IPS DF 6.9 (cell line): ENCODE measurements at regions not wholly inside any gene's neighbourhood (a gene's known extent, or its start where the extent isn't known, plus 50 kb on each side); places are given as distances from the start of the nearest gene placed in this dataset.

Source experiments
- DNase-seq: peaks from one replicate; pipeline ENCODE4 v3.0.0-alpha.2; 2013; ENCODE audit warnings: low read depth, low spot score
- H3K27ac ChIP-seq: one replicate; pipeline ENCODE4 v1.5.1; 2013; ENCODE audit warnings: low read length, control low read depth
- H3K27me3 ChIP-seq: 2 replicates; pipeline ENCODE4 v1.6.1; 2013; ENCODE audit warnings: mild to moderate bottlenecking, low read length; ENCODE audit not compliant: control insufficient read depth, insufficient read depth
- H3K36me3 ChIP-seq: 2 replicates; pipeline ENCODE4 v1.6.1; 2013; ENCODE audit warnings: low read length; ENCODE audit not compliant: control insufficient read depth, insufficient read depth
- H3K4me1 ChIP-seq: 2 replicates; pipeline ENCODE4 v1.6.1; 2013; ENCODE audit warnings: low read length; ENCODE audit not compliant: control insufficient read depth, insufficient read depth
- H3K4me3 ChIP-seq: 2 replicates; pipeline ENCODE4 v1.5.1; 2013; ENCODE audit warnings: mild to moderate bottlenecking, low read length
- H3K9me3 ChIP-seq: 2 replicates; pipeline ENCODE4 v1.6.1; 2013; ENCODE audit warnings: low read length, inconsistent platforms; ENCODE audit not compliant: control insufficient read depth, insufficient read depth
- WGBS: extraction: QIAGEN DNeasy Blood & Tissue Kit; methylation state at CpG from one replicate; pipeline ENCODE4 v1.1.7; 2013; ENCODE audit warnings: mixed read lengths, missing lambda C conversion rate; ENCODE audit not compliant: insufficient read length, insufficient coverage; 5-methylcytosine and 5-hydroxymethylcytosine counted together

GRCh38 chr2:65804777-65805176, 372.4 kb upstream of the SPRED2 start:
- no peaks in the 10 kb centered on the region for H3K4me1 ChIP-seq
- H3K4me3 ChIP-seq, result no peak overlapping the region
- no peaks in the 10 kb centered on the region for H3K36me3 ChIP-seq
- H3K27ac ChIP-seq, result no peak overlapping the region
- H3K27me3 ChIP-seq, result no peaks in the 10 kb centered on the region
- no peaks in the 10 kb centered on the region for H3K9me3 ChIP-seq
- no peak for DNase-seq
- no CpG with 5 or more reads among the region's 3 CpGs for WGBS

GRCh38 chr2:65802298-65802942, 370.0 kb upstream of the SPRED2 start:
- no peak for DNase-seq
- no peak overlapping the region for H3K4me3 ChIP-seq
- no peaks in the 10 kb centered on the region for H3K36me3 ChIP-seq
- WGBS, result no CpG with 5 or more reads among the region's 6 CpGs
- no peaks in the 10 kb centered on the region for H3K4me1 ChIP-seq
- H3K27me3 ChIP-seq, result no peaks in the 10 kb centered on the region
- H3K9me3 ChIP-seq, result no peaks in the 10 kb centered on the region
- no peak overlapping the region for H3K27ac ChIP-seq

GRCh38 chr2:65800998-65801397, 368.6 kb upstream of the SPRED2 start:
- no peak for DNase-seq
- Histone ChIP-seq H3K4me1 (no peaks in the 10 kb centered on the region), H3K27me3 (no peaks in the 10 kb centered on the region)

GRCh38 chr2:65799141-65799854, 366.9 kb upstream of the SPRED2 start:
- Histone ChIP-seq H3K36me3 (no peaks in the 10 kb centered on the region), H3K4me1 (no peaks in the 10 kb centered on the region), H3K27me3 (no peaks in the 10 kb centered on the region), H3K27ac (no peak overlapping the region), H3K9me3 (no peaks in the 10 kb centered on the region), H3K4me3 (no peak overlapping the region)
- no peak for DNase-seq
- WGBS, result no CpG with 5 or more reads among the region's 5 CpGs

More at GRCh38 chr2:65800998-65801397, 368.6 kb upstream of the SPRED2 start:
- H3K4me3 ChIP-seq, result no peak overlapping the region
- no CpG with 5 or more reads among the region's 1 CpG for WGBS
- no peak overlapping the region for H3K27ac ChIP-seq
- H3K36me3 ChIP-seq, result no peaks in the 10 kb centered on the region
- no peaks in the 10 kb centered on the region for H3K9me3 ChIP-seq

GRCh38 chr2:65798641-65799040, 366.2 kb upstream of the SPRED2 start:
- H3K27me3 ChIP-seq, result no peaks in the 10 kb centered on the region
- DNase-seq, result no peak
- WGBS, result no CpG with 5 or more reads among the region's 11 CpGs
- H3K36me3 ChIP-seq, result no peaks in the 10 kb centered on the region
- no peaks in the 10 kb centered on the region for H3K4me1 ChIP-seq
- H3K4me3 ChIP-seq, result no peak overlapping the region
- no peaks in the 10 kb centered on the region for H3K9me3 ChIP-seq
- H3K27ac ChIP-seq, result no peak overlapping the region

- H3K36me3 ChIP-seq, result no peaks in the 10 kb centered on the region
- DNase-seq, result no peak
- H3K27me3 ChIP-seq, result no peaks in the 10 kb centered on the region
- no peaks in the 10 kb centered on the region for H3K9me3 ChIP-seq
- no peak overlapping the region for H3K27ac ChIP-seq
- H3K4me1 ChIP-seq, result no peaks in the 10 kb centered on the region; the same call in 1 of the 2 replicates
- WGBS, result no CpG with 5 or more reads among the region's 4 CpGs
- H3K4me3 ChIP-seq, result no peak overlapping the region
These were observed 362.6 kb upstream of the SPRED2 start for GRCh38 chr2:65794994-65795393.

- no peaks in the 10 kb centered on the region for H3K36me3 ChIP-seq
- no peak overlapping the region for H3K4me3 ChIP-seq
- no peaks in the 10 kb centered on the region for H3K9me3 ChIP-seq
- no peaks in the 10 kb centered on the region; the same call in 1 of the 2 replicates for H3K4me1 ChIP-seq
- no peaks in the 10 kb centered on the region for H3K27me3 ChIP-seq
- WGBS, result no CpG with 5 or more reads among the region's 9 CpGs
- H3K27ac ChIP-seq, result no peak overlapping the region
- DNase-seq, result no peak
These were observed 359.1 kb upstream of the SPRED2 start for GRCh38 chr2:65791404-65791975.

- Histone ChIP-seq H3K27ac (no peak overlapping the region), H3K4me1 (no peaks in the 10 kb centered on the region; the same call in 1 of the 2 replicates), H3K4me3 (no peak overlapping the region), H3K9me3 (no peaks in the 10 kb centered on the region), H3K36me3 (no peaks in the 10 kb centered on the region), H3K27me3 (no peaks in the 10 kb centered on the region)
- no CpG with 5 or more reads among the region's 2 CpGs for WGBS
- DNase-seq, result peak; percentile 4
These were observed 358.2 kb upstream of the SPRED2 start for GRCh38 chr2:65790676-65790935.

- Histone ChIP-seq H3K36me3 (no peaks in the 10 kb centered on the region), H3K4me1 (no peaks in the 10 kb centered on the region; the same call in 1 of the 2 replicates), H3K27me3 (no peaks in the 10 kb centered on the region), H3K4me3 (no peak overlapping the region), H3K27ac (no peak overlapping the region), H3K9me3 (no peaks in the 10 kb centered on the region)
- no peak for DNase-seq
- WGBS, result no CpG with 5 or more reads among the region's 30 CpGs
These were observed 357.7 kb upstream of the SPRED2 start for GRCh38 chr2:65789923-65790675.

- H3K27me3 ChIP-seq, result no peaks in the 10 kb centered on the region
- no peaks in the 10 kb centered on the region; the same call in 1 of the 2 replicates for H3K4me1 ChIP-seq
- WGBS, result no CpG with 5 or more reads among the region's 5 CpGs
- no peak overlapping the region for H3K27ac ChIP-seq
- H3K36me3 ChIP-seq, result no peaks in the 10 kb centered on the region
- H3K4me3 ChIP-seq, result no peak overlapping the region
- no peaks in the 10 kb centered on the region for H3K9me3 ChIP-seq
- no peak for DNase-seq
These were observed 356.2 kb upstream of the SPRED2 start for GRCh38 chr2:65788556-65788955.
